ENCODE measurements at regions not wholly inside any gene's neighbourhood (a gene's known extent, or its start where the extent isn't known, plus 50 kb on each side); places are given as distances from the start of the nearest gene placed in this dataset.

DNA sequence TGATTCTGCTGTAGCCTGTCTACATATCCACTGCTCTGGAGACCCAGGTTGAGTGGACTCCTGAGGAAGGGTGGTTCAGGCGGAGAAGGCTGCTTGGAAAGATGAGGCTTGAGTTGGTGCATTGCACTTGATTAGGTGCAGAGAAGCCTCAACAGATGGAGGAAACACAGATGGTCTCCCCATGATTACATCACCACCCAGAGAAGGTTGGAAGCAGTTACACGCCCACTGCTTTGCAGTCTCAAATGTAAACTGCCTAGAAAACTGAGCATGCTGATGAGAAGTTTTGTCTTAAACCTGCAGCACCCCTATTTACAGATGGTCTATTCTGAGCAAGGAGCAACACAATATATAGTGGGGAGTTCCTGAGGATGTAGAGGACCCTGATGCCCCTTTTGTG is 266.6 kb downstream of the PIK3R1 start:
- no peaks in the 10 kb centered on the region for H3K36me3 ChIP-seq (ENCODE audit: control insufficient read depth, insufficient read depth, low read length)
- no peak overlapping the region for H3K4me3 ChIP-seq (ENCODE audit: low read depth in 2 of 2, low read length in 2 of 2)
- H3K27ac ChIP-seq (ENCODE audit: low read length): no peak overlapping the region
- ChIA-PET CTCF (no interaction called here), POLR2A (no interaction called here)
- no peaks in the 10 kb centered on the region for H3K4me1 ChIP-seq (ENCODE audit: control insufficient read depth, insufficient read depth, low read length)
- H3K9me3 ChIP-seq (ENCODE audit: control insufficient read depth, insufficient read depth, low read depth, low read length): no peaks in the 10 kb centered on the region
- intact Hi-C loops (cut with micrococcal nuclease; ENCODE audit: unreplicated experiment) (no loop called here), in situ Hi-C loops (cut with HindIII; ENCODE audit: low pct_unique_long_range_greater_than_20kb, low sequenced_read_pairs) (no loop called here)
- no peaks in the 10 kb centered on the region for H3K27me3 ChIP-seq (ENCODE audit: control insufficient read depth, insufficient read depth, low read length)
- DNase-seq (ENCODE audit: low read depth, low spot score): no peak
- TF ChIP-seq SIN3A (IDR thresholded peaks at IDR 0.05; ENCODE audit: borderline replicate concordance, insufficient read depth, low read depth, low read length) (no peak), CTCF (IDR thresholded peaks at IDR 0.05) (no peak), POLR2AphosphoS5 (IDR thresholded peaks at IDR 0.05; ENCODE audit: low read depth, low read length) (no peak), TCF7L2 (IDR thresholded peaks at IDR 0.05; ENCODE audit: low read depth, low read length) (no peak), REST (IDR thresholded peaks at IDR 0.05; ENCODE audit: insufficient read depth in 1 of 2, low read depth in 2 of 2, low read length in 1 of 2) (no peak)
- ATAC-seq: no peak
- BruUV-seq (replicated peaks): no TSS peak

- TF ChIP-seq SIN3A (IDR thresholded peaks at IDR 0.05; ENCODE audit: borderline replicate concordance, insufficient read depth, low read depth, low read length) (no peak), POLR2AphosphoS5 (IDR thresholded peaks at IDR 0.05; ENCODE audit: low read depth, low read length) (no peak), TCF7L2 (IDR thresholded peaks at IDR 0.05; ENCODE audit: low read depth, low read length) (no peak)
- in situ Hi-C loops (cut with HindIII; ENCODE audit: low pct_unique_long_range_greater_than_20kb, low sequenced_read_pairs): no loop called here
- no peak for ATAC-seq
- Histone ChIP-seq H3K4me1 (ENCODE audit: control insufficient read depth, insufficient read depth, low read length) (no peaks in the 10 kb centered on the region), H3K36me3 (ENCODE audit: control insufficient read depth, insufficient read depth, low read length) (no peaks in the 10 kb centered on the region), H3K4me3 (ENCODE audit: low read depth in 2 of 2, low read length in 2 of 2) (no peak overlapping the region), H3K27ac (ENCODE audit: low read length) (no peak overlapping the region), H3K9me3 (ENCODE audit: control insufficient read depth, insufficient read depth, low read depth, low read length) (no peaks in the 10 kb centered on the region; the same call in 1 of the 2 replicates), H3K27me3 (ENCODE audit: control insufficient read depth, insufficient read depth, low read length) (no peaks in the 10 kb centered on the region)
- BruUV-seq (replicated peaks): no TSS peak
- intact Hi-C loops (cut with micrococcal nuclease; ENCODE audit: unreplicated experiment): no loop called here
- no peak for DNase-seq (ENCODE audit: low read depth, low spot score)
- POLR2A ChIA-PET: no interaction called here
- CTCF ChIA-PET: no interaction called here
Observed at GRCh38 chr5:68484307-68485068, 268.9 kb downstream of the PIK3R1 start.

DNA sequence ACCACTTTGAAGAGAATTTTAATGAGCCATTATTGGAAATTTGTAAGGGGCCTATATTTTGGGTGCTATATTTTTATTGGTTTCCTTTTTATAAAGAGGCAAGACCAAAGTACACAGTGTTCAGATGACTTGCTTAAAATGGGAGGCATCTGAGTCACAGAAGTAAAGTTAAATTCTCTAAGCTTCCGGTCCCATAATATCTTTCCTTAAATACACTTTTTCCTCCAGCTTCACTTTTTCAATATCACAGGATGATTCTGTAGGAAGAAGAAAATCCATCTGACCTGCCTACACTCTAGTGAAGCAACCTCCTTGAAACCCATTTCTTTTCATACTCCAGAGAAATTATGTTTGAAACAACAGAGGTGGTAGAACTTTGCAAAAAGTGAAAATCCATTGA is 274.0 kb downstream of the PIK3R1 start:
- TF ChIP-seq TCF7L2 (IDR thresholded peaks at IDR 0.05; ENCODE audit: low read depth, low read length): no peak
- no peak for TF ChIP-seq SIN3A (IDR thresholded peaks at IDR 0.05; ENCODE audit: borderline replicate concordance, insufficient read depth, low read depth, low read length)
- no peak for TF ChIP-seq REST (IDR thresholded peaks at IDR 0.05; ENCODE audit: insufficient read depth in 1 of 2, low read depth in 2 of 2, low read length in 1 of 2)
- TF ChIP-seq CTCF (IDR thresholded peaks at IDR 0.05): no peak
- TF ChIP-seq POLR2AphosphoS5 (IDR thresholded peaks at IDR 0.05; ENCODE audit: low read depth, low read length): no peak
- H3K36me3 ChIP-seq (ENCODE audit: control insufficient read depth, insufficient read depth, low read length): no peaks in the 10 kb centered on the region
- no peak overlapping the region for H3K4me3 ChIP-seq (ENCODE audit: low read depth in 2 of 2, low read length in 2 of 2)
- H3K27ac ChIP-seq (ENCODE audit: low read length): no peak overlapping the region
- CTCF ChIA-PET: no interaction called here
- no peaks in the 10 kb centered on the region for H3K27me3 ChIP-seq (ENCODE audit: control insufficient read depth, insufficient read depth, low read length)
- no peak for DNase-seq (ENCODE audit: low read depth, low spot score)
- no peaks in the 10 kb centered on the region; the same call in 1 of the 2 replicates for H3K9me3 ChIP-seq (ENCODE audit: control insufficient read depth, insufficient read depth, low read depth, low read length)
- ATAC-seq: no peak
- no peaks in the 10 kb centered on the region for H3K4me1 ChIP-seq (ENCODE audit: control insufficient read depth, insufficient read depth, low read length)
- intact Hi-C loops (cut with micrococcal nuclease; ENCODE audit: unreplicated experiment): no loop called here
- no TSS peak for BruUV-seq (replicated peaks)
- POLR2A ChIA-PET: no interaction called here
- in situ Hi-C loops (cut with HindIII; ENCODE audit: low pct_unique_long_range_greater_than_20kb, low sequenced_read_pairs): no loop called here
